GM19240 (cell line): ENCODE measurements at regions not wholly inside any gene's neighbourhood (a gene's known extent, or its start where the extent isn't known, plus 50 kb on each side); places are given as distances from the start of the nearest gene placed in this dataset.
"Not testable (repeated sequence)": the region's sequence is repeated elsewhere in the genome, so short reads cannot be mapped to it uniquely, and the experiment has no call there.

Experiments used
- DNase-seq: peaks from one replicate; pipeline ENCODE4 v3.0.0; 2011; ENCODE audit warnings: low spot score; ENCODE audit not compliant: insufficient read length

DNA sequence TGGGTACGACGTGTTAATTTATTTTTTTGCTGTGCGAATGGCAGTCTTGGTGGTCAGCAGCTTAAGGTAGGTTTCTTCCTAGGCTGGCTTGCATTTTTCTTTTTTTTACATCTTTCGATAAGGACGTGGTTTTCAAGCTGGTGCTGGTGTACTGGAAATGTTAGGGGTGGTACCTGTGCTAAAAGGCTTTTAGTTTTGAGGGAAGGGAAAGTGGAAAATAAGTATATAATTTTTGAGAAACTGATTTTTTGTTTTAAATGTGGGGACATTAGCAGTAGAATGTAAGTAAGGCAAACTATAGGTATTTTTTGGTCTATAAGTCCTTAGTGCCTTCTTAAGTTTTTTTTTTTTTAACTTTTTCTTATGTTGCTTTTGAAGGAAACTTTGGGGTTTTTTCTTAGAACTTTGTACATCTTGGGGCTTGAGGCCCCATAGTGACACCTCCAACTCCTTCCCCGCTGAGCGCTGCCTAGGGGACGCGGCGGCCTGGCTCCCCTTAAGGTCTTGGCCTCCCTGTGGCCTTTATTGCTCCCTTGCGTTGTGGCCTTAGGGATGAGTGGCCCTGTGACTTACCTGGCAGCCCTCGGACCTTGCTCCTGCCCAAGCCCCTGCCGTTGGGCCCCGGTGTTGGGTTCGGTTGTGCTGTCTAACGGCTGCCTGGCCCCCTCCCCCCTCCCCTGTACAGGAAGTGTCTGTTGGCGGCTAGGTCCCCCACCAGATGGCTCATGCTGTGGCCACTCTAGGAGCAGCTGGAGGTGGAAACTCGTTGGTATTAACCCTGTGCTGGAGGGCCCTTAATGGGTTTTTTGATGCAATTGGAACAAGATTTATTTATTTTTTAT lies 88.0 kb upstream of the RPRML start:
- DNase-seq, result peak; percentile 97

DNA sequence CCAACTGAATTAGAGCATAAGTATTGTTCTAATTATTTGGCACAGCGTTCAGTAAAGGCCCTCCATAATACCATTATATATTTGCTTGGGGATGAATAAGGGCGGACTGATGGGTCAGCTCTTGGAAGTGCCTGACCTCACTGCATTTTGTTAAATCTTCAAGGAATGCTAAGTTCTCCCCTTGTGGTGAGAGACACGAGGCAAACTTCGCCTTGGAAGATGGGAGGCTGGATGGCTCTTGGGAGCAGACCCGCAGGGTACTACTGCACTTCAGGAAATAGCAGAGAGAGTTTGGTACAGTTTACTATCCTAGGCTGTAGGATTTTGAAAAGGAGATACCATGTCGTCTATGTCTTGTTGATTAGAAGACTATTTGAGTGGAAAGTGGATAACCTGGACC lies 87.0 kb upstream of the RPRML start:
- no peak for DNase-seq

DNA sequence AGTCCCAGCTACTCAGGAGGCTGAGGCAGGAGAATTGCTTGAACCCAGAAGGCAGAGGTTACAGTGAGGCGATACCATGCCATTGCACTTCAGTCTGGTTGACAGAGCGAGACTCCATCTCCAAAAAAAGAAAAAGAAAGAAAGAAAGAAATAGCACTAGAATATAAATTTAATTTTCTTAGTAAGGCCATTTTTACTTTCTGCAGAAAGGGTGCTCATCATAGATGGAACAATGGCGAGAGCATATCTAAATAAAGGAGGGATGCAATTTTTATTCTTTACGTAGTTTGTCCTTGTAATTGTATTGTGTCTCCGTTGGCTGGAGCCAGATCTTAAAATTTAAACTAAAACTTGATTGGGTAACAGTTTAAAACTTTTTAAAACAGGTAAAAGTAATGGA lies 85.6 kb upstream of the RPRML start:
- DNase-seq, result no peak

DNA sequence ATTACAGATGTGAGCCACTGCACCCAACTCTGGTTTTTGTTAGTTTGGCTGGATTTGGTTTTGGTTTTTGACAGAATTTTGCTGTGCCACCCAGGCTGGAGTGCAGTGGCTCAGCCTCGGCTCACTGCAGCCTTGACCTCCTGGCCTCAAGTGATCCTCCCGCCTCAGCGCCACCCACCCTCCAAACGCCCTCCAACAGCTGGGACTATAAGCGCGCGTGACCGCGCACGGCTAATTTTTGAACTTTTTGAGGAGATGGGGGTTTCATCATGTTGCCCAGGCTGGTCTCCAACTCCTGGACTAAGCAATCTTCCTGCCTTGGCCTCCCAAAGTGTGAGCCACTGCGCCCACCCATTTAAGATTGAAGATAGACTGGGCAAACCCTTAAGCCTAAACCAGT lies 84.4 kb upstream of the RPRML start:
- no peak for DNase-seq

DNA sequence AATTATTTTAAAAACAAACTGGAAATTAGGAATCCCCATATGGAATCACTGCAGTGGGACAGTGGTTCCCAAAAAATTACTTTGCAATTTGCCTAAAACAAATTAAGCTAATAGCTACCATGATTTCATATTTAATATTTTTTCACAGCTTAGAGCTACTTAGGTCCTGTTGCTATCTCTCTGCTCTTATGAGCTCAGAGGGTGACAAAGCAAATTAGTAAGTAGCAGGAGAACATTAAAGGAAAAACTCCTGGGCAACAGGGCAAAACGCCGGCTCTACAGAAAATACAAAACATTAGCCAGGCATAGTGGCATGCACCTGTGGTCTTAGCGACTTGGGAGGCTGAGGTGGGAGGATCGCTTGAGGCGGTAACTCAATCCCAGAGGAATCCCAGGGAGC lies 83.8 kb upstream of the RPRML start:
- not testable (repeated sequence) for DNase-seq

DNA sequence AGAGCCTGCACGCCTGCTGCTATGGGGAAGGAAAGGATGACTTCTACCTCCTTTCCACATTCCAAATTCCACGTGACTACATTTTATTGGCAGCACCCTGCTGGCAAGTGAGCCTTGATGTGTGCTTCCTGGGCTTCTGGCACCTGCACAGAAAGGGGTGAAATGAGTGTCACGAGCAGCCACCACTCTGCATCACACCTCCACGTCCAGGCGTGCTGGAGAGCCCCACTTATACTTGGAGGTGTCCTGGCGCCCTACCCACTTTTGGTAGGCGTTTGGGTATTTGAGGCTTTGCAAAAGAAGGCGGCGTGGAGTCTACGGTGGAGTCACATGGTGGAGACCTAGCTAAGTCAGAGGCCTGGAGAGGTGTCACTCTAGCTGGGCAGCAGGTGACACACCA lies 81.0 kb upstream of the RPRML start:
- not testable (repeated sequence) for DNase-seq

DNA sequence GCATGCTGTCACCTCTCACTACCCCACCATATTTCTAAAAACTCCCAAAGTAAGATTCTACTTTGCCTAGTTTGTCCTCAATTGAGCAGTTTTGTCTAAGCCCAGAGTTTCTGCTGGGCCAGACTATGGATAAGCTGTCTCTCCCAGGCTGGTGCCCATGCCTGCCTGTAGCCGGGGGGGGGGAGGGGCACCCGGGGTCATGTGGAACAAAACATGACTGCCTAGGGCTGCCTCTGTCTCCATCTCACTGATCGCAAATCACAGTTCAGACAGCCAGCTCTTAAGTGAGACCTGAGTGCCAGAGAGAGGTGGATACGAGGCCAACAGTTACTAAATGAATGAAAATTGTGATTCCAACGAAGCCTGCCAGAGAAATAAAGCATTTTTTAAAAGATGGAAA lies 78.8 kb upstream of the RPRML start:
- DNase-seq, result no peak

DNA sequence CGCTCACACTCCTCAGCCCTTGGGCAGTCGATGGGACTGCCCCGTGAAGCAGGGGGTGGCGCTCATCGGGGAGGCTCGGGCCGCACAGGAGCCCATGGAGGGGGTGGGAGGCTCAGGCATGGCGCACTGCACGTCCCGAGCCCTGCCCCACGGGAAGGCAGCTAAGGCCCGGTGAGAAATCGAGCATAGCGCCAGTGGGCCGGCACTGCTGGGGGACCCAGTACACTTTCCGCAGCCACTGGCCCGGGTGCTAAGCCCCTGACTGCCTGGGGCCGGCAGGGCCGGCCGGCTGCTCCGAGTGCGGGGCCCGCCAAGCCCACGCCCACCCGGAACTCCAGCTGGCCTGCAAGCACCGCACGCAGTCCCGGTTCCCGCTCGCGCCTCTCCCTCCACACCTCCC lies 78.2 kb upstream of the RPRML start:
- not testable (repeated sequence) for DNase-seq

DNA sequence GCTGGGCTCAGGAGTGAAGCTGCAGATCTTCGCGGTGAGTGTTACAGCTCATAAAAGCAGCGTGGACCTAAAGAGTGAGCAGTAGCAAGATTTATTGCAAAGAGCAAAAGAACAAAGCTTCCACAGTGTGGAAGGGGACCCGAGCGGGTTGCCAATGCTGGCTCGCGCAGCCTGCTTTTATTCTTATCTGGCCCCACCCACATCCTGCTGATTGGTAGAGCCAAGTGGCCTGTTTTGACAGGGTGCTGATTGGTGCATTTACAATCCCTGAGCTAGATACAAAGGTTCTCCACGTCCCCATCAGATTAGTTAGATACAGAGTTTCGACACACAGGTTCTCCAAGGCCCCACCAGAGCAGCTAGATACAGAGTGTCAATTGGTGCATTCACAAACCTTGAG lies 77.6 kb upstream of the RPRML start:
- DNase-seq, result not testable (repeated sequence)
